Activated T-helper 1 cell treated with anti-CD3 and anti-CD28 coated beads, Interleukin-12 subunit alpha, Interleukin-12 subunit beta, Interleukin-2, Interleukin-4 antibody, amounts not matched to agents 30 ng/mL and 10 ng/mL and 1 ng/mL, durations not matched to agents 14 hours and 24 hours and 36 hours (primary cell): ENCODE measurements at regions not wholly inside any gene's neighbourhood (a gene's known extent, or its start where the extent isn't known, plus 50 kb on each side); places are given as distances from the start of the nearest gene placed in this dataset.

Experiments used
- DNase-seq: peaks from one replicate; pipeline ENCODE4 v3.0.0; 2021; ENCODE audit warnings: low spot score
- H3K27ac Mint-ChIP-seq: one replicate; pipeline ENCODE4 v1.8.0; 2021; ENCODE audit warnings: mild to moderate bottlenecking, mixed read lengths
- H3K27me3 Mint-ChIP-seq: one replicate; pipeline ENCODE4 v1.8.0; 2022; ENCODE audit warnings: mild to moderate bottlenecking, moderate library complexity, mixed read lengths; ENCODE audit not compliant: insufficient read depth
- H3K36me3 Mint-ChIP-seq: one replicate; pipeline ENCODE4 v1.8.0; 2021; ENCODE audit warnings: low read depth, mixed read lengths
- H3K4me1 Mint-ChIP-seq: one replicate; pipeline ENCODE4 v1.8.0; 2021; ENCODE audit warnings: low read depth, mixed read lengths
- H3K4me3 Mint-ChIP-seq: one replicate; pipeline ENCODE4 v1.8.0; 2021; ENCODE audit warnings: mild to moderate bottlenecking, moderate library complexity, mixed read lengths
- H3K9me3 Mint-ChIP-seq: one replicate; pipeline ENCODE4 v1.8.0; 2021; ENCODE audit warnings: mixed read lengths
- intact Hi-C: fragments of 100-400 bp; cut with micrococcal nuclease; formaldehyde crosslinking; loops from one replicate; pipeline ENCODE4 v1.15.1; 2024

DNA sequence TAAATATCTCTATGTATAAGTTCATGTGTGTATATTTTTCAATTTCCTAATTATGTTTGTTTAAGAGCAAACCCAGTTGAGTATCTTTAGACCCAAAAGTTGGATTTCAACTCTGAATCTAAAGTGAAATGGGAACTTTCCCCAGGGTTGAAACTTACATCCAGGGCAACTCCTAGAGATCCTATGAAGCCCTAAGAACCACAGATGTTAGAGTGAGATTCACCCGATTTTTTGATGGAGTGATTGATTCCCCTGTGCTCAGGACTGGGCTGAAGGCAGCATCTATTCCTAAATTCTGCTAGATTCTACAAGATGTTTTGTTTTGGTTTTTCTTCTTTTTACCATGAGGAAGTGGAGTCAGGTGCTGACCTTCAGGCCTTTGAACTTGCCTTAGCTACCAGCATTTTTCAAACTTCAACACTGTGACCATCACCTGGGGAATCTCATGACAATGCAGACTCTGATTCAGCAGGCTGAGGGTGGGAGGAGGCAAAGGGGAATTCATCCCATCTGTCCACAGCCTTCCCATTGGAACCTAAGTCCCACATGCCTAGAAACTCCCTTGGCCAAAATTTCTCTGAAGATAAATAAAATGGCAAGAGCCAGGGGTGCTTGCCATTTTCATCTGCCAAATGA lies 145.5 kb downstream of the ETS2 start:
- intact Hi-C loops = no loop called here
- no peak overlapping the region for H3K27ac Mint-ChIP-seq
- peaks cover 3% of the 10 kb centered on the region for H3K36me3 Mint-ChIP-seq
- peaks cover 6% of the 10 kb centered on the region for H3K27me3 Mint-ChIP-seq
- peaks cover 19% of the 10 kb centered on the region for H3K9me3 Mint-ChIP-seq
- DNase-seq = no peak
- no peaks in the 10 kb centered on the region for H3K4me1 Mint-ChIP-seq
- H3K4me3 Mint-ChIP-seq = no peak overlapping the region

DNA sequence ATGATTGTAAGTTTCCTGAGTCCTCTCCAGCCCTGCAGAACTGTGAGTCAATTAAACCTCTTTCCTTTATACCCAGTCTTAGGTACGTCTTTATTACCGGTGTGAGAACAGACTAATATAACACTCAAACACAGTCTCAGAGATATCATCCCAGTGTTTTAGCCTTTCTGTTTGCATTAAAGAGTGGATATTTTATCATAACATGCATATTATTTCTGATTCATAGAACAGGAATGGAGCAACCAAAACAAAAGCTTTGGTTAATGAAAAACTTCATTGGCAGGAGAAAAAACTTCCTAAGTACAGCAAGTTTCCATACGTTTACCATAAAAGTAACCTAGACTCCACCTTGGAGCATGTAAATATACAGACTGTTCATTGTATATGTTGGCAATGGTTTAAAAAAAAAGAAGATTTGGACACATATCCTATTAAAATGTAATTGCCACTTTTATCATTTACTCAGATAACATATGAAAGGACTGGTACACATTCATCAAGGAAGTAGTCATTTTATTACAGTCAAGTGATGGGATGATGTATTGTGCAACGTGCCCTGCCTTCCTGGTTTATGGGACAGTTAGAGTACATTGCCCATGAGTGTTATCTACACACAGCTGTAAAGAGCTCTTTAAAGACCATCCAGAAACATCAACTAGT lies 144.8 kb downstream of the ETS2 start:
- Mint-ChIP-seq H3K27me3 (peaks cover 6% of the 10 kb centered on the region), H3K9me3 (peaks cover 19% of the 10 kb centered on the region), H3K36me3 (peaks cover 3% of the 10 kb centered on the region), H3K4me1 (no peaks in the 10 kb centered on the region), H3K27ac (no peak overlapping the region), H3K4me3 (no peak overlapping the region)
- intact Hi-C loops = no loop called here
- no peak for DNase-seq

DNA sequence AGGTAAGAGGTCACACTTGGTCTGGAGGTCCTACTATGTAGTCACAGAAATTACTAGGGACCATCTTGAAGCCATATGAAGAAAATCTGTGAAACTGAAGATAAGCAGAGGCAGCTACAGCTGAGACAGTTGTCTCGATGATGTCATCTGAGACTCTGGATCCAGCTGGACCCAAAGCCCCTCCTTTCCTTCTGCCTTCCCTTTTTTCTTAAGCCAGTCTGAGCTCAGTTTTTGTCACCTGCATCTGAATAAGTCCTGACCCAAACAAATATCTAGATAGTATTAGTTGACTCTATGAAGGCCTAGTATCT lies 143.3 kb downstream of the ETS2 start:
- DNase-seq = no peak
- Mint-ChIP-seq H3K36me3 (peaks cover 3% of the 10 kb centered on the region), H3K4me1 (no peaks in the 10 kb centered on the region), H3K27ac (no peak overlapping the region), H3K27me3 (peaks cover 6% of the 10 kb centered on the region), H3K9me3 (peaks cover 19% of the 10 kb centered on the region), H3K4me3 (no peak overlapping the region)
- intact Hi-C loops = no loop called here

DNA sequence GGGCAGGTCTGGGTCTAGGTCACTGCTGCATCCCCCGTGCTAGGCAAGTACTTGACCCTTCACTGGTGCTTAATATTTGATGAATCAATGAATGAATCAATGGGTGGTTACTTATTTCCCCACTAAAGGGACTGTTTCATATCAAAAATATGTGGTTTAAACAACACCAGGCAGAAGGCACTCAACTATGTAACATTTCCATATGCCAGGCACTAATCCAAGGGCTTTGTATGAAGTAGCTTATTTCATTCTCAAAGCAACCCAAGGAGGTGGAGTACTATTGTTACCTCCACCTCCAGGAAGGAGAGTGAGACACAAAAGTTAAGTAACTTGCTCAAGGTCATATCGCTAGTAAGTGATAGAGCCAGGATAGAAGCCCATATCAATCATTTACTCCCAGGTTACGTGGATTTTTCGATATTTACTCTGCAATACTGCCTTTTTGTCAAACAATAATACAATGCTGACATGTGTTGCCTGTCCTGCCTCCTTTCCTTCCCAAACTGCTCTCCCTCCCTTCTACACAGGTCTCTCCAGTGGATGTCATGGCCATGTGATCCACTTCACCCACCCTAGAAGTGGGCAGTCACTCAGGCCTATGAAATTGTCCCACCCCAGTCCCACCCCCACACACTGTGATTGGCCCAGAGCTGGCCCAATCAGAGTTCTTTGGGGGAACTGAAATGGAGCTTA lies 142.8 kb downstream of the ETS2 start:
- peaks cover 6% of the 10 kb centered on the region for H3K27me3 Mint-ChIP-seq
- intact Hi-C loops = no loop called here
- no peak overlapping the region for H3K27ac Mint-ChIP-seq
- no peak for DNase-seq
- H3K36me3 Mint-ChIP-seq = peaks cover 3% of the 10 kb centered on the region
- H3K4me1 Mint-ChIP-seq = no peaks in the 10 kb centered on the region
- H3K9me3 Mint-ChIP-seq = peaks cover 19% of the 10 kb centered on the region
- H3K4me3 Mint-ChIP-seq = no peak overlapping the region

DNA sequence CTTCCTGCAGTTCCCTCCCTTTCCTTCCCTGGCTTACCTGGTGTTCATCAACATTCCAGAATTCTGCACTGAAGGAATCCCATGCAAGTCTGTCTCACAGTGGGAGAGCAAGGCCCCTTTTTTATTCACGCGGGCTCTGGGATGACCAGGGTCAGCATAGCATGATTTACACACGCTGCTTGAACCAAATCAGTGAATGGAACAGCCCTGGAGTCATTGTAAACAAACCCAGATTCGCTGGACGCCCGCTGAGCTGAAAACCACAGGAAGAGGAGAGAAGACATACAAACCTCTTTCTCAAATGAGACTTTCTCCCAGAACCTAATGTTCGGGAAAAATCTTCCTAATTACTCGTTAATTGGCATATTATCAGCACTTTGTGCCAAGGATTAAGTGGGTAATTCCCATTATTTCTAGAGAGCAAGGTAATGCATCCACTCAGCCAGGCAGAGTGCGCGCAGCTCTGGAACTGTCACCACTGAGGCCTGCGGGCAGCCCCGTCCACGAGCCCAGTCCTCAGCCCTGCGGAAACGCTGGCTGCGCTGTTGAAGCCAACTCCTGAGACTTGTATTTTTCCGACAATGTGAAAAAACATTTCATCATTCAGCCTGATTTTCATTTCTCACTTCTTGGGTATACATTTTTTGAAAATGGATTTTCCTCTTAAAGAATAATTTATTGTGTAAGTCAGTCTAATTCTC lies 140.0 kb downstream of the ETS2 start:
- DNase-seq = no peak
- peaks cover 2% of the 10 kb centered on the region for H3K27me3 Mint-ChIP-seq
- no peak overlapping the region for H3K4me3 Mint-ChIP-seq
- H3K9me3 Mint-ChIP-seq = peaks cover 13% of the 10 kb centered on the region
- H3K4me1 Mint-ChIP-seq = no peaks in the 10 kb centered on the region
- H3K27ac Mint-ChIP-seq = no peak overlapping the region
- no peaks in the 10 kb centered on the region for H3K36me3 Mint-ChIP-seq
- intact Hi-C loops = no loop called here

DNA sequence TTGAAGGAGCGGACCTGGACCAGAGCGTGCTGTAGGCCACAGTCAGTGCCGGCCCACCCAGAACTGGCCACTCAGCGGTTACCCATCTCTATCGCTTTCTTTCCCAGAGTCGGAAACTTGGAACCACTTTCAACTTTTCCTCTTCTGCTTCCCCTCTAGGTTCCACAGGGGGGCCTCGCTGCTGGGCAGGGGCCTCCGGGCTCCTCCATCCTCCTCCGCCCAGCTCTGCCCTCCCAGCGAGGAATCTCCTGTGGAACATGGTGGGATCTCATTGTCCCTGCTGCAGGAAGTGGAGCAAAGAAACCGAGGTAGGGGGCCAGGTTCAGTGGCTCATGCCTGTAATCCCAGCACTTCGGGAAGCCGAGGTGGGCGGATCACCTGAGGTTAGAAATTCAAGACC lies 139.2 kb downstream of the ETS2 start:
- no peak overlapping the region for H3K27ac Mint-ChIP-seq
- DNase-seq = no peak
- H3K27me3 Mint-ChIP-seq = no peaks in the 10 kb centered on the region
- H3K4me3 Mint-ChIP-seq = no peak overlapping the region
- no peaks in the 10 kb centered on the region for H3K4me1 Mint-ChIP-seq
- no peaks in the 10 kb centered on the region for H3K36me3 Mint-ChIP-seq
- H3K9me3 Mint-ChIP-seq = peaks cover 5% of the 10 kb centered on the region
- intact Hi-C loops = no loop called here

DNA sequence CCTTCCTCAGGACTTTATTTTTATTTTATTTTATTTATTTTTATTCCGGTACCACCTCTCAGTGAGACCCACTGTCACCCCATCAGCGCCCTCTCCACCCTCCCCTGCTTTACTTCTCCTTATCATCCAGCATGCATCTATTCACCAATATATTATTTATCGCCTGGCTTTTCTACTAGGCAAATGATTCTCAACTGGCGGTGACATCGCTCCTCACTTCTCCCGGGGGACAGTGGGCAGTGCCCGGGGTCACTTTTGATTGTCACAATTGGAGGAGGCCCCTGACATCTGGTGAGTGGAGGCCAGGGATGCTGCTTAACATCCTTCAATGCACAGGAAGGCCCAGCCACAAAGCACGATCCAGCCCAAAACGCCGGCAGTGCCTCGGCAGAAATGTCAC lies 138.7 kb downstream of the ETS2 start:
- DNase-seq = no peak
- H3K36me3 Mint-ChIP-seq = no peaks in the 10 kb centered on the region
- H3K27ac Mint-ChIP-seq = no peak overlapping the region
- H3K27me3 Mint-ChIP-seq = no peaks in the 10 kb centered on the region
- no peaks in the 10 kb centered on the region for H3K4me1 Mint-ChIP-seq
- no peak overlapping the region for H3K4me3 Mint-ChIP-seq
- intact Hi-C loops = no loop called here
- H3K9me3 Mint-ChIP-seq = no peaks in the 10 kb centered on the region

DNA sequence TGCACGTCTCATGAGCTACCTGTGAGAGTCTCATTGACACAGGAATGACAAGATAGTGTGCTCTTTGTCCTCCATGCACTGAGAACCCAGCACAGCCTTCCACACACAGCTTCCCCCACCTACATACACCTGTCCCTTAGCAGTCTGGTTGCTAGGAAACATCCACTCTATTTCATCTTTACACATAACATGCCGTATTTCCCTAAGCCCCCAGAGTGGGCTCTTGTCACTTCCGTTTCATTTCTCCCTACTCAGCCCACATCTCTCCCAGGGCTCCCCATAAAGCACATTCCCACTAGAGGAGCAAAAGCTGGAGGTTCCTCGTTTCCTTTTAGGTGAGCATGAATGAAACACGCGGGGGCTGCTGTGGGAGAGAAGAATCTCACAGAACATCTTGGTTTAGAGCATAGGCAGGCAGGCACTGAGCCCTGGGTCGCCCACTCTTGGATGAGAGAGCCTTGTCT lies 137.1 kb downstream of the ETS2 start:
- Mint-ChIP-seq H3K4me3 (no peak overlapping the region), H3K9me3 (no peaks in the 10 kb centered on the region), H3K27me3 (no peaks in the 10 kb centered on the region), H3K4me1 (peaks cover 9% of the 10 kb centered on the region), H3K36me3 (no peaks in the 10 kb centered on the region), H3K27ac (no peak overlapping the region)
- intact Hi-C loops = no loop called here
- no peak for DNase-seq

DNA sequence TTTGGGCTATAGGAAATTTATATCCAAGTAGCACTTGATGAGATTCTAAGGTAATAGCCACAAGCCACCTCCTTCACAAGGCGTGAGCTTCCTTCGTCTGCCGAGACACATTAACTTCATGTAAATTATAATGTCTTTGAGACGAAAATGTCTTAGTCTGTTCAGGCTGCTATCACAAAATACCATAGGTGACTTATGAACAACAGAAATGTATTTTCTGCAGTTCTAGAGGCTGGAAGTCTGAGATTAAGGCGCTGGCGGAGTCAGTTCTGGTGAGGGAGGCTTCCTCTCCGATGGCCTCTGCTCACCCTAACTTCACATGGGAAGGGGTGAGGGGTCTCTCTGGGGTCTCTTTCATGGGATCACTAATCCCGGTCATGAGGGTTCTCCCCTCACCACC lies 133.0 kb downstream of the ETS2 start:
- Mint-ChIP-seq H3K27ac (no peak overlapping the region), H3K27me3 (no peaks in the 10 kb centered on the region), H3K4me3 (no peak overlapping the region), H3K4me1 (peaks cover 15% of the 10 kb centered on the region), H3K9me3 (no peaks in the 10 kb centered on the region), H3K36me3 (no peaks in the 10 kb centered on the region)
- no peak for DNase-seq
- intact Hi-C loops = loop anchor here (1.0 kb wide), 1 partner anchor 47 kb away; no protein-coding TSS in a partner anchor

DNA sequence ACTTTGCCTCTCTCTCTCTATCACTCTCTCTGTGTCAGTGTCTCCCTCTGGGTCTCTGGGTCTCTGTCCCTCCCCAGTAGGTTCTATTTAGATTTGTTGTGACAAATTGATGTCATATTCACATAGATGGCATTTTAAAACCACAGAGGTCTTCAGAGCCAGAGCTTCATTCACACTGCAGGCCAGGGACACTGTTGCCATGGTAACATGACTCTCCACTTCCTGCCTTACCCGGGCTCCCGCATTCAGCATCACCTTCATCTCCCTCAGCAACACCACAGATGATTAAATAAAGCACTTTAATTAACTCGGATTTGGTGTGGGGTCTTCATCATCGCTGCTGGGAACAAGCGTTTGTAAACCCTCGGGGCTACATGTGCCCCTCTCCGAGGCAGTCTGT lies 132.6 kb downstream of the ETS2 start:
- H3K4me1 Mint-ChIP-seq = peaks cover 15% of the 10 kb centered on the region
- DNase-seq = peak; percentile 41
- intact Hi-C loops = loop anchor here (1.0 kb wide), 1 partner anchor 47 kb away; no protein-coding TSS in a partner anchor
- peak overlapping the region; percentile 59 for H3K27ac Mint-ChIP-seq
- no peaks in the 10 kb centered on the region for H3K36me3 Mint-ChIP-seq
- no peaks in the 10 kb centered on the region for H3K27me3 Mint-ChIP-seq
- H3K9me3 Mint-ChIP-seq = no peaks in the 10 kb centered on the region
- no peak overlapping the region for H3K4me3 Mint-ChIP-seq

DNA sequence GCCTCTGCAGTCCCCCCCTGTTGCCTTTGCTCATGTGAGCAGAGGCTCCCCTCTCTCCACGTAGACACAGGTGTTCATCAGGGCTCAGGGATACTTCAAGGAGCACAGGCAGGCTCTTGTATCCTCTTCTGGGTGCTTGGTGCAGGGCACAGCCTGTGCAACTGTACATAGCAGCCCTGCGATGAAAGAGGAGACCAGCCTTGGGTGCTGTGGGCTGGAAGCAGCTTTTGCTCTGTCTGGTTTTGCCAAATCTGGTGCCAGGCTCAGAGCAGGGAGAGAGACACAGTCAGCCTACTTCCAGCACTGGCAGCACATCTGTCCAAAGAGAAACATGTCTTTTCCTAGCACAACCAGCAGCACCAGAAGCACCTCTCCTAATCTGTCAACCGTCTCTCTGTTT lies 132.1 kb downstream of the ETS2 start:
- Mint-ChIP-seq H3K27ac (peak overlapping the region; percentile 59), H3K9me3 (no peaks in the 10 kb centered on the region), H3K27me3 (no peaks in the 10 kb centered on the region), H3K36me3 (no peaks in the 10 kb centered on the region), H3K4me3 (no peak overlapping the region), H3K4me1 (peaks cover 15% of the 10 kb centered on the region)
- no peak for DNase-seq
- intact Hi-C loops = loop anchor here (1.0 kb wide), 1 partner anchor 47 kb away; no protein-coding TSS in a partner anchor

DNA sequence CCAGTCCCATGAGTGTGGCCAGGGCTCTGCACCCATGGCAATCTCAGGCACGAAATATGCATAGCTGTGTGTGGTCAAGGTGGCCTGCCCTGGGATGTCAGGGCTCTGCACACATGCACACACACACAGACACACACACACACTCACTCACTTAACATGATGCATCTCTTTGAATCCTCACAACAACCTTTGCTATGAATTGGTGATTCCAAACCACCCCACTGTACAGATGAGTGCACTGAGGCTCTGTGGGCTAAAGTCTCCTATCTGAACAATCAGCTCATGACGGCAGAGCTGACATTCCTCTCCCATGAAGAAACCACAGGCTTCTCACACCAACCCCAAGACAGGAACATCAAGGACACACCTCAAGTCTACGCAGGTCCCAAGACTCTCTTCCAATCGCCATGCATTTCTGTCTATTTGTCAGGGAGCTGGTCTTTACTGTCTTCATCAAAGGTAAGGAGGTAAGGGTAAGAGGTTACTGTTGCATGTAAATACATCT lies 131.6 kb downstream of the ETS2 start:
- Mint-ChIP-seq H3K27ac (no peak overlapping the region), H3K27me3 (no peaks in the 10 kb centered on the region), H3K9me3 (no peaks in the 10 kb centered on the region), H3K36me3 (no peaks in the 10 kb centered on the region), H3K4me3 (no peak overlapping the region), H3K4me1 (peaks cover 15% of the 10 kb centered on the region)
- no peak for DNase-seq
- intact Hi-C loops = no loop called here

DNA sequence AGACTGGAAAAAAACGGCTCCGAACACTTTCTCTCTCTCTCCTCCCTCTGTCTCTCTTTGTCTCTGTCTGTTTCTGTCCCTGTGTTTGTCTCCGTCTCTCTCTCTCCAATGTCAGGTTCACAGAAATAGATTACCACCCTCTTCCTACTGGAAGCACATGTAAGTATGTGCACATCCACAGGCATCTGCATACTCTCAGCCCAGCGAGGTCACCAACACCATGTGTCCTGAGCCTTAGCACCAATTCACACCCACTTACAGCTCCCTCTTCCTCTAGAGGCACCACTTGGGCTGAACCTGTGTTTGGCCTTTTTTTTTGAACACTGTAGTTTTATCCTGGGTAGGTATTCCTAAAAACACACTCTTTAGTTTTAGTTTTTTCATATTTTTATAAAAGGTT lies 130.5 kb downstream of the ETS2 start:
- no peaks in the 10 kb centered on the region for H3K27me3 Mint-ChIP-seq
- intact Hi-C loops = no loop called here
- H3K27ac Mint-ChIP-seq = no peak overlapping the region
- H3K4me3 Mint-ChIP-seq = no peak overlapping the region
- H3K36me3 Mint-ChIP-seq = no peaks in the 10 kb centered on the region
- no peaks in the 10 kb centered on the region for H3K9me3 Mint-ChIP-seq
- no peak for DNase-seq
- H3K4me1 Mint-ChIP-seq = peaks cover 15% of the 10 kb centered on the region
